ENCODE measurements at regions not wholly inside any gene's neighbourhood (a gene's known extent, or its start where the extent isn't known, plus 50 kb on each side); places are given as distances from the start of the nearest gene placed in this dataset.

DNA sequence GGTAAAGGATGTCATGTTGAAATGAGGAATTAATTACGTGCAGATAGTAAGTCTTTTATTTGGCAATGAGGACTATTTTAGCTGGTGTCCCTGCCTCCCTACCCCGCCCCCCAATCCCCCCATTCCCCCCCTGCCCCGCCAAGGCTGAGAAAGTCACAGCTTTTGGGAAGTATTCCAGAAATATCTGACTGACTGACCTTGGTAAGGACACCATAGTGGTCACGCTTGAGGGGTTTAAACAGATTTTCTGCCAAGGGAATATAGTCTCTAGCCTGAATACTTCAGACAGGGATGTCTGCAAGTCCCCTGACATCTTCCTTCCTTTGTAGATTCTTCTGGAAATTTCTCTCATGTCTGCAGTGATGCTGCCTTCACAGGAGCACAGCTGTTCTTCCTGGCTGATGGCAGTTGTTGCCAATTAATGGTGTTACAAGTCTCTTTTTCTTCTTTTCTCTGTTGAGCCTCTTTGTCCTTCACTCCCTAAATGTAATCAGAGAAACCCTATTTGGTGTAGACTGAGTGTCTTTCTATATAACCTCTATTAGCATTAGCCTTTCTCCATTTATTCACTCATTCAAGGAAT lies 53.7 kb upstream of the MGAT5 start:
- no peak for DNase-seq (ENCODE audit: low read depth)

DNA sequence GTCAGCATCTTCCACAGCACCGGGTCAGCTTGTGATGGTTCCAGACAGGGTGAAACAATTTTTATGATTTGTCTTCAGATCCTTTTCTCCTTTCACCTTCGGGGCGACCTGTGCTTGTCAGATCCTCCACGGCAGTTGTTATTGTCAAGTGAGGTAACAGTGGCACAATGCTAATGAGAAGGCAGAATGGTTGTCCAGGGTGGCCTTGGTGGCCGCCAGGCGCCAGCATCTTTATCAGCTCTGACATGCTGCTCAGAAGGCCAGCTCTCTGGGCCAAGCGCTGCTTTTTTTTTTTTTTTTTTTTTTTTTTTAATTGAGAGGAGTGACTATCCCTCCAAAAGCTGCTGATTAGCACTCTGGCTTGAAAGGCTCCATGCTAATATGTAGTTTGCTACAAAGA lies 52.3 kb upstream of the MGAT5 start:
- DNase-seq (ENCODE audit: low read depth), result no peak

DNA sequence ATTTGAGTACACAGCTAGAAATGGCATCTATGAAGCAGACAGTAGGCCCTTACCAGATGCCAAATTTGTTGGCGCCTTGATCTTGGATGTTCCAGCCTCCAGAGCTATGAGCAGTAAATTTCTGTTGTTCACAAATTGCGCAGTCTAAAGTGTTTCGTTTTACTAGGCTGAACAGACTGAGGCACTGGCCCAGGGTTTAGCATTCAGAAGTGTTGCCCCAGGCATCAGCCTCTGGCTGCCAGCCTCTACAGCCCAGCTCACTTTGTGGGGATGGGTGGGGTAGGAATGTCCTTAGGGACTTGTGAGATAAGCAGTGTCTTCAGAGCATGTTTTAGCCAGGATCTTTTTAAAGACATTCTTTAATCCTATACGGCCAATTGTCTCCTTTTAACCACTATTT lies 51.5 kb upstream of the MGAT5 start:
- no peak for DNase-seq (ENCODE audit: low read depth)

DNA sequence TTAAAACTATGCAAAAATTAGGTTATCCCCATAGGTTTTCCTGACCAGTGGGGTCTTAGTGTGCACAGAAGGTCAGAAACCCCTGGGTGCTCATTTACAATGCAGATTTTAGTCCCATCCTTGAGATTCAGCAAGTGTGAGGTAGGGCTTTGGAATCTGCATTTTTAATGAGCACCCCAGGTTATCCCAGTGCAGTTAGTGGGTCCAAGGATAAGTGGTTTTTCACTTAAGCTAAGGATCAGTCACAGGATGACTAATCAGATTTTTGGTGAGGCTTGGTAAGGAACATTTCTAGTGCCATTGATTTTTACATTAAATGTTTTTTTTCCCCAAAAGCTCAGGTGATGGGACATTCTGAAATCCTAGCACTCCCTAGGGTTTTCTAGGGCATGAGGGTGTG lies 50.7 kb upstream of the MGAT5 start:
- DNase-seq (ENCODE audit: low read depth), result no peak

Data from LHCN-M2 (cell line).